ENCODE measurements at regions not wholly inside any gene's neighbourhood (a gene's known extent, or its start where the extent isn't known, plus 50 kb on each side); places are given as distances from the start of the nearest gene placed in this dataset.

GRCh38 chr22:34881453-34881852 is 184.5 kb upstream of the ISX start:
- TF ChIP-seq EZH2 (IDR thresholded peaks at IDR 0.05; ENCODE audit: insufficient read depth, poor library complexity, severe bottlenecking) (no peak), EZH2phosphoT487 (IDR thresholded peaks at IDR 0.05; ENCODE audit: insufficient read depth, low read depth) (no peak)

Data from GM23248 (cell line).